ENCODE measurements at regions not wholly inside any gene's neighbourhood (a gene's known extent, or its start where the extent isn't known, plus 50 kb on each side); places are given as distances from the start of the nearest gene placed in this dataset.

GRCh38 chr4:1559896-1560650 is 124.0 kb downstream of the FAM53A start:
- DNase-seq (ENCODE audit: low read depth in 1 of 2, low spot score in 1 of 2) = no peak
- Histone ChIP-seq H3K27me3 (ENCODE audit: insufficient read depth, poor library complexity, severe bottlenecking) (peaks cover 12% of the 10 kb centered on the region), H3K4me3 (replicated peaks; ENCODE audit: insufficient read depth, low read length) (no peak overlapping the region), H3K27ac (replicated peaks) (no peak overlapping the region)
- TF ChIP-seq CTCF (IDR thresholded peaks at IDR 0.05; ENCODE audit: insufficient read depth, low read length) (no peak), POLR2AphosphoS5 (IDR thresholded peaks at IDR 0.05; ENCODE audit: low read depth) (no peak), GABPA (IDR thresholded peaks at IDR 0.05; ENCODE audit: low read depth) (no peak), REST (IDR thresholded peaks at IDR 0.05; ENCODE audit: insufficient replicate concordance, low read depth) (no peak), SPI1 (IDR thresholded peaks at IDR 0.05; ENCODE audit: borderline replicate concordance, low read depth) (no peak)

GRCh38 chr4:1558205-1558604 is 125.9 kb downstream of the FAM53A start:
- TF ChIP-seq CTCF (IDR thresholded peaks at IDR 0.05; ENCODE audit: insufficient read depth, low read length) (no peak), REST (IDR thresholded peaks at IDR 0.05; ENCODE audit: insufficient replicate concordance, low read depth) (no peak), POLR2AphosphoS5 (IDR thresholded peaks at IDR 0.05; ENCODE audit: low read depth) (no peak), GABPA (IDR thresholded peaks at IDR 0.05; ENCODE audit: low read depth) (no peak), SPI1 (IDR thresholded peaks at IDR 0.05; ENCODE audit: borderline replicate concordance, low read depth) (no peak)

GRCh38 chr4:1557221-1557597 is 126.9 kb downstream of the FAM53A start:
- no peak overlapping the region for H3K27ac ChIP-seq (replicated peaks)
- H3K27me3 ChIP-seq (ENCODE audit: insufficient read depth, poor library complexity, severe bottlenecking) = peaks cover 12% of the 10 kb centered on the region
- no peak overlapping the region for H3K4me3 ChIP-seq (replicated peaks; ENCODE audit: insufficient read depth, low read length)
- TF ChIP-seq REST (IDR thresholded peaks at IDR 0.05; ENCODE audit: insufficient replicate concordance, low read depth) = no peak
- TF ChIP-seq GABPA (IDR thresholded peaks at IDR 0.05; ENCODE audit: low read depth) = no peak
- no peak for TF ChIP-seq SPI1 (IDR thresholded peaks at IDR 0.05; ENCODE audit: borderline replicate concordance, low read depth)
- TF ChIP-seq POLR2AphosphoS5 (IDR thresholded peaks at IDR 0.05; ENCODE audit: low read depth) = no peak
- TF ChIP-seq CTCF (IDR thresholded peaks at IDR 0.05; ENCODE audit: insufficient read depth, low read length) = no peak
- DNase-seq (ENCODE audit: low read depth in 1 of 2, low spot score in 1 of 2) = no peak

More at GRCh38 chr4:1558205-1558604, 125.9 kb downstream of the FAM53A start:
- DNase-seq (ENCODE audit: low read depth in 1 of 2, low spot score in 1 of 2) = no peak
- no peak overlapping the region for H3K27ac ChIP-seq (replicated peaks)
- H3K4me3 ChIP-seq (replicated peaks; ENCODE audit: insufficient read depth, low read length) = no peak overlapping the region
- peaks cover 12% of the 10 kb centered on the region for H3K27me3 ChIP-seq (ENCODE audit: insufficient read depth, poor library complexity, severe bottlenecking)
